Heart left ventricle (tissue), 13 donors: ENCODE measurements at regions not wholly inside any gene's neighbourhood (a gene's known extent, or its start where the extent isn't known, plus 50 kb on each side); places are given as distances from the start of the nearest gene placed in this dataset.
"Not testable (repeated sequence)": the region's sequence is repeated elsewhere in the genome, so short reads cannot be mapped to it uniquely, and the experiment has no call there.

ENCODE experiments used
- CTCF ChIP-seq, 12 donors: fragments of 200-600 bp; sonication (generic) in 4 of 12; IDR thresholded peaks; one replicate each; pipeline versions ENCODE4 v1.5.0 to v1.8.0; 2018 to 2022; ENCODE audit warnings: antibody characterized with exemption in 12 of 12, mild to moderate bottlenecking in 5 of 12
- POLR2A ChIP-seq, 2 donors: fragments of 450-650 bp; IDR thresholded peaks; one replicate each; pipeline ENCODE4 v1.6.1; 2017; ENCODE audit warnings: antibody characterized with exemption in 2 of 2, mild to moderate bottlenecking in 2 of 2, moderate library complexity in 2 of 2
- donor health status: ischemic (EF 13 %, LVEDD 7.1; RV severe dilation, severe dysfunction).
- donor health status: DM: no; HTN: yes; CAD: no.
- donor health status: DM: no; HTN: no; CAD: no.
- donor health status: ischemic (EF 25% LVEDD 6.9; RV normal size, moderate dysfunction).
- donor health status: ischemic (EF 25% LVEDD 5.7; RV mildly dilated, moderate dysfunction).
- donor health status: ischemic (EF 35%, LVEDD 5.7; RV mildly dilated, moderate dysfunction).
- donor health status: nonischemic (EF 11% LVEDD 7.7; RV severe dilation, severe dysfunction).
- donor health status: DM: yes; HTN: yes; CAD: no.
- donor health status: PGD.
- donor health status: ischemic (EF 29% LVEDD 5.4; RV normal size, mild dysfunction).
- donor health status: nonischemic (EF 23%, LVEDD 6.1; RV moderate dilation, normal function).

- not testable (repeated sequence) for TF ChIP-seq POLR2A, CTCF (IDR thresholded peaks at IDR 0.05)
These were observed 209.5 kb downstream of the NPIPA7 start for GRCh38 chr16:16588436-16588835.
